Kidney (tissue), 13 donors: ENCODE measurements at regions not wholly inside any gene's neighbourhood (a gene's known extent, or its start where the extent isn't known, plus 50 kb on each side); places are given as distances from the start of the nearest gene placed in this dataset.

ENCODE experiments used
- DNase-seq, 5 donors: peaks; one replicate each; pipeline ENCODE4 v3.0.0-alpha.2; 2013 to 2020
- FAIRE-seq: peaks from 2 replicates; lab custom pipeline; 2012; peaks lifted over from hg19 to GRCh38; lab: Jason Lieb, UNC
- H3K27ac ChIP-seq, 2 donors: one replicate each; pipeline ENCODE4 v1.7.0; 2013; ENCODE audit warnings: low read depth in 2 of 2, low read length in 2 of 2, inconsistent platforms in 1 of 2
- H3K27me3 ChIP-seq: one replicate; pipeline ENCODE4 v1.7.1; 2013; ENCODE audit warnings: low read length, inconsistent platforms; ENCODE audit not compliant: control insufficient read depth, insufficient read depth
- H3K36me3 ChIP-seq, 3 donors: one replicate each; pipeline versions ENCODE4 v1.7.0 to v1.7.1; 2013; ENCODE audit warnings: low read length in 3 of 3, control low read depth in 1 of 3, inconsistent platforms in 1 of 3; ENCODE audit not compliant: insufficient read depth in 3 of 3, control insufficient read depth in 2 of 3
- H3K4me1 ChIP-seq, 3 donors: one replicate each; pipeline versions ENCODE4 v1.7.0 to v1.7.1; 2013; ENCODE audit warnings: low read length in 3 of 3, inconsistent platforms in 1 of 3, low read depth in 1 of 3; ENCODE audit not compliant: control insufficient read depth in 2 of 3, insufficient read depth in 2 of 3
- H3K4me3 ChIP-seq, 3 donors: one replicate each; pipeline versions ENCODE4 v1.7.0 to v1.8.1; 2013; ENCODE audit warnings: low read length in 3 of 3, control low read depth in 1 of 3, inconsistent platforms in 1 of 3
- H3K9ac ChIP-seq, 3 donors: one replicate each; pipeline versions ENCODE4 v1.7.0 to v1.7.1; 2013; ENCODE audit warnings: low read length in 3 of 3, control low read depth in 1 of 3, inconsistent platforms in 1 of 3
- H3K9me3 ChIP-seq, 3 donors: one replicate each; pipeline versions ENCODE4 v1.7.0 to v1.7.1; 2013; ENCODE audit warnings: low read length in 3 of 3, control low read depth in 1 of 3, inconsistent platforms in 1 of 3; ENCODE audit not compliant: control insufficient read depth in 2 of 3, insufficient read depth in 1 of 3
- CTCF ChIP-seq: IDR thresholded peaks from 3 replicates; pipeline ENCODE4 v1.5.1; 2012; ENCODE audit warnings: mild to moderate bottlenecking, moderate library complexity, borderline replicate concordance; ENCODE audit not compliant: insufficient read depth; ENCODE audit errors: extremely low read depth
- intact Hi-C: fragments of 100-400 bp; cut with DNase I; formaldehyde crosslinking; loops from one replicate; pipeline ENCODE4 v1.11.1; 2022
- donor health status: control.
- donor health status: control.
- donor health status: control.
- donor health status: control.
- donor health status: control.
- donor health status: DM: yes; HTN: yes; CAD: no.
- donor health status: Normal renal cell carcinoma (clear cell type).

- DNase-seq: no peak
- Histone ChIP-seq H3K27ac (no peak overlapping the region), H3K27me3 (no peaks in the 10 kb centered on the region), H3K9me3 (no peaks in the 10 kb centered on the region), H3K4me3 (no peak overlapping the region), H3K4me1 (no peaks in the 10 kb centered on the region), H3K36me3 (no peaks in the 10 kb centered on the region), H3K9ac (no peak overlapping the region)
- intact Hi-C loops: no loop called here
- TF ChIP-seq CTCF: no peak
- no peak for FAIRE-seq
These were observed 321.9 kb upstream of the NETO1 start for GRCh38 chr18:73189718-73190117.

- Histone ChIP-seq H3K9ac (no peak overlapping the region), H3K36me3 (no peaks in the 10 kb centered on the region), H3K4me3 (no peak overlapping the region), H3K27ac (no peak overlapping the region), H3K4me1 (no peaks in the 10 kb centered on the region), H3K27me3 (no peaks in the 10 kb centered on the region), H3K9me3 (no peaks in the 10 kb centered on the region)
- no peak for TF ChIP-seq CTCF
- DNase-seq (peak in 1 of 5 donors; percentile 9), FAIRE-seq (no peak)
- intact Hi-C loops: no loop called here
These were observed 300.4 kb upstream of the NETO1 start for GRCh38 chr18:73168236-73168635.

- Histone ChIP-seq H3K4me3 (no peak overlapping the region), H3K4me1 (no peaks in the 10 kb centered on the region), H3K27me3 (no peaks in the 10 kb centered on the region), H3K9me3 (no peaks in the 10 kb centered on the region), H3K36me3 (no peaks in the 10 kb centered on the region), H3K9ac (no peak overlapping the region), H3K27ac (no peak overlapping the region)
- TF ChIP-seq CTCF: no peak
- no peak for FAIRE-seq
- no peak for DNase-seq
- intact Hi-C loops: no loop called here
These were observed 296.6 kb upstream of the NETO1 start for GRCh38 chr18:73164430-73164829.

GRCh38 chr18:73163236-73163635, 295.4 kb upstream of the NETO1 start:
- intact Hi-C loops: no loop called here

More at GRCh38 chr18:73163236-73163635, 295.4 kb upstream of the NETO1 start:
- H3K4me1 ChIP-seq: no peaks in the 10 kb centered on the region
- FAIRE-seq (peak; percentile 63), DNase-seq (no peak)
- H3K9me3 ChIP-seq: no peaks in the 10 kb centered on the region
- no peak for TF ChIP-seq CTCF
- H3K27me3 ChIP-seq: no peaks in the 10 kb centered on the region
- no peaks in the 10 kb centered on the region for H3K36me3 ChIP-seq
- H3K9ac ChIP-seq: no peak overlapping the region
- no peak overlapping the region for H3K27ac ChIP-seq
- H3K4me3 ChIP-seq: no peak overlapping the region
